GM12874 (cell line): ENCODE measurements at regions not wholly inside any gene's neighbourhood (a gene's known extent, or its start where the extent isn't known, plus 50 kb on each side); places are given as distances from the start of the nearest gene placed in this dataset.

Source experiments
- CTCF ChIP-seq: IDR thresholded peaks from 2 replicates; pipeline ENCODE4 v1.5.1; 2011; ENCODE audit warnings: low read depth, mild to moderate bottlenecking, control low read depth, low read length, moderate library complexity; ENCODE audit not compliant: insufficient read depth

- no peak for TF ChIP-seq CTCF
Measured at GRCh38 chr6:91694016-91694654, 1107.3 kb upstream of the MAP3K7 start.

- no peak for TF ChIP-seq CTCF
Measured at GRCh38 chr6:91691449-91691848, 1104.6 kb upstream of the MAP3K7 start.

GRCh38 chr6:91683240-91683639 is 1096.4 kb upstream of the MAP3K7 start:
- no peak for TF ChIP-seq CTCF

- TF ChIP-seq CTCF: no peak
Measured at GRCh38 chr6:91681296-91681695, 1094.4 kb upstream of the MAP3K7 start.

GRCh38 chr6:91678679-91679446 is 1092.0 kb upstream of the MAP3K7 start:
- no peak for TF ChIP-seq CTCF

GRCh38 chr6:91672201-91672600 is 1085.3 kb upstream of the MAP3K7 start:
- no peak for TF ChIP-seq CTCF

- no peak for TF ChIP-seq CTCF
Measured at GRCh38 chr6:91669871-91670268, 1083.0 kb upstream of the MAP3K7 start.
